ENCODE measurements at regions not wholly inside any gene's neighbourhood (a gene's known extent, or its start where the extent isn't known, plus 50 kb on each side); places are given as distances from the start of the nearest gene placed in this dataset.

DNA sequence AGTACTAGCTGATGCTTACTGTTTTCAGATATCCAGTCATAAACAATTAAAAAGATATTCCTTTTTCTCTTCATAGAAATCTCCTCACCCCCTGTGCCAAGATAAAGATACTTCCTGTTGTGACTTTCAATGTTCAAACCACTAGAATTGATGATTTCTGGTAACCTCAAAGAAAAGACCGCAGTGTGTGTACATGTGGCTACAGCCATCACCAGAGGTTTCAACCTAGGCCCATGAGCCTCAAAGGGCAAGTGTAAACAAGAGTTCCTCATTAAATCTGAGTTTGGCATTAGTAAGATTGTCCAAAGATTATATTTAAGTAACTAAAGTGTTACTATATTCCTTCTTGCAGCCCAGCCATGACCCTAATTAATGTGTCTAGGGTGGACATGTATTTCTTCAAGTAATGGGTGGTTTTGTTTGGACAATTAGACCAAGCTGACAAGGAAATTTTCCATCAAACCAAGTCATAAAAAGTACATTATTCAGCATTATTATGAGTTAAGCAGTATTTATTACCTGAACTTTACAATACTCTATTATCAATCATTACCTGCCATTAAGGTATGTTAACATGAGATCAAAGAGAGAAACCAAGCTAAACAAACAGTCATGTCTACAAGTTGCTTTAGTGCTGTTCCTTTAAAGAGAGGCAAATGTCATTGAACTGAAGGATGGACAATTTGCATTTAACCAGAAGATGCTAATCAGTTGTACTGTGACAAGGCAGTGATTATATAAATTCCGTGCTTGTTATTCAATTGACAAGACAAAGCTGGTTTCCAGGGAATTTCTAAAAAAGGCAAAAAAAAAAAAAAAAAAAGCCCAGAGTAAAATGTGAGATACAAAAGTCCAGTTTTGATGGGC lies 382.7 kb downstream of the LNPK start:
- CTCF ChIA-PET = interaction anchor here (0.7 kb wide), 1 partner anchor 521 kb away, joined by 3 read pairs; no protein-coding TSS in a partner anchor
- no peaks in the 10 kb centered on the region for H3K9me3 ChIP-seq
- 7% methylated on average over 2 of the region's 2 CpGs for WGBS (ENCODE audit: missing lambda C conversion rate)
- POLR2A ChIA-PET = no interaction called here
- FAIRE-seq (no peak), ATAC-seq (no peak), DNase-seq (ENCODE audit: low read depth in 1 of 2, low spot score in 1 of 2) (no peak)
- TF ChIP-seq, protein P1, sequence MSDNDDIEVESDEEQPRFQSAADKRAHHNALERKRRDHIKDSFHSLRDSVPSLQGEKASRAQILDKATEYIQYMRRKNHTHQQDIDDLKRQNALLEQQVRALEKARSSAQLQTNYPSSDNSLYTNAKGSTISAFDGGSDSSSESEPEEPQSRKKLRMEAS (IDR thresholded peaks at IDR 0.05) = no peak
- TF ChIP-seq TP53 (CRISPR knock-in tag; IDR thresholded peaks at IDR 0.05) = no peak
- TF ChIP-seq MAFK (IDR thresholded peaks at IDR 0.05; ENCODE audit: partially characterized antibody) = no peak
- no peak for TF ChIP-seq CBX2 (IDR thresholded peaks at IDR 0.05; ENCODE audit: borderline replicate concordance, low read depth)
- TF ChIP-seq NFE2L2 (conservative IDR thresholded peaks at IDR 0.05; ENCODE audit: low read length) = no peak
- TF ChIP-seq, protein P2, sequence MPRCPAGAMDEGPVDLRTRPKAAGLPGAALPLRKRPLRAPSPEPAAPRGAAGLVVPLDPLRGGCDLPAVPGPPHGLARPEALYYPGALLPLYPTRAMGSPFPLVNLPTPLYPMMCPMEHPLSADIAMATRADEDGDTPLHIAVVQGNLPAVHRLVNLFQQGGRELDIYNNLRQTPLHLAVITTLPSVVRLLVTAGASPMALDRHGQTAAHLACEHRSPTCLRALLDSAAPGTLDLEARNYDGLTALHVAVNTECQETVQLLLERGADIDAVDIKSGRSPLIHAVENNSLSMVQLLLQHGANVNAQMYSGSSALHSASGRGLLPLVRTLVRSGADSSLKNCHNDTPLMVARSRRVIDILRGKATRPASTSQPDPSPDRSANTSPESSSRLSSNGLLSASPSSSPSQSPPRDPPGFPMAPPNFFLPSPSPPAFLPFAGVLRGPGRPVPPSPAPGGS (IDR thresholded peaks at IDR 0.05) = no peak
- TF ChIP-seq HOXB5 (CRISPR knock-in tag; IDR thresholded peaks at IDR 0.05) = no peak
- TF ChIP-seq NR3C1 (IDR thresholded peaks at IDR 0.05) = no peak
- no peak for TF ChIP-seq GATA3 (IDR thresholded peaks at IDR 0.05; ENCODE audit: borderline replicate concordance)
- TF ChIP-seq, protein P3, sequence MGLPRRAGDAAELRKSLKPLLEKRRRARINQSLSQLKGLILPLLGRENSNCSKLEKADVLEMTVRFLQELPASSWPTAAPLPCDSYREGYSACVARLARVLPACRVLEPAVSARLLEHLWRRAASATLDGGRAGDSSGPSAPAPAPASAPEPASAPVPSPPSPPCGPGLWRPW (IDR thresholded peaks at IDR 0.05) = no peak
- no peak for TF ChIP-seq SREBF2 (IDR thresholded peaks at IDR 0.05)
- no peak for TF ChIP-seq JUN (IDR thresholded peaks at IDR 0.05)
- no peak for TF ChIP-seq ZC3H11A (IDR thresholded peaks at IDR 0.05)
- no peak for TF ChIP-seq SMC3 (IDR thresholded peaks at IDR 0.05)
- TF ChIP-seq ZSCAN20 (CRISPR knock-in tag; IDR thresholded peaks at IDR 0.05) = no peak
- no peak for TF ChIP-seq JUNB (IDR thresholded peaks at IDR 0.05)
- TF ChIP-seq, protein P4, sequence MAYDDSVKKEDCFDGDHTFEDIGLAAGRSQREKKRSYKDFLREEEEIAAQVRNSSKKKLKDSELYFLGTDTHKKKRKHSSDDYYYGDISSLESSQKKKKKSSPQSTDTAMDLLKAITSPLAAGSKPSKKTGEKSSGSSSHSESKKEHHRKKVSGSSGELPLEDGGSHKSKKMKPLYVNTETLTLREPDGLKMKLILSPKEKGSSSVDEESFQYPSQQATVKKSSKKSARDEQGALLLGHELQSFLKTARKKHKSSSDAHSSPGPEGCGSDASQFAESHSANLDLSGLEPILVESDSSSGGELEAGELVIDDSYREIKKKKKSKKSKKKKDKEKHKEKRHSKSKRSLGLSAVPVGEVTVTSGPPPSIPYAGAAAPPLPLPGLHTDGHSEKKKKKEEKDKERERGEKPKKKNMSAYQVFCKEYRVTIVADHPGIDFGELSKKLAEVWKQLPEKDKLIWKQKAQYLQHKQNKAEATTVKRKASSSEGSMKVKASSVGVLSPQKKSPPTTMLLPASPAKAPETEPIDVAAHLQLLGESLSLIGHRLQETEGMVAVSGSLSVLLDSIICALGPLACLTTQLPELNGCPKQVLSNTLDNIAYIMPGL (CRISPR knock-in tag; IDR thresholded peaks at IDR 0.05; ENCODE audit: borderline replicate concordance) = no peak
- H3K4me3 ChIP-seq = no peak overlapping the region
- no peak overlapping the region for H3K27ac ChIP-seq
- no peaks in the 10 kb centered on the region for H3K4me1 ChIP-seq
- no peak overlapping the region for H3K4me2 ChIP-seq

DNA sequence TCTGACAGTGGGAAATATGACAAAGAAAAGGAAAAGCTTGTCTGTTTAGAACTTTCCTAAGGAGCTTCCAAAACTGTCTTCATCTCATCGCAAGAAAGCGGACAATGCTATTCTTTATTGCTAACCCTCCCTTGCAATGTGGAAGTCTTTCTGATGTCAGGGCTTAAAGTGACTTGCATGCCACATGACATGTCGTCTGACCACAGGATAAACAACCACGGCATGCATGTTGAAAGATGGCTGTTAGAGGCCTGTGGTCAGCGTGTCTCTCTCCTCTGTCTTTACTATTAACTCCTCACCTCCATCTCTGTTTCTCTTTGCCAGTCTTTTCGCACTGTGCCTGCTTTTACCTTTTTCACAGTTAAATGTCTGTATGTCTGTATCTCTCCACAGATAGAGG lies 389.8 kb downstream of the LNPK start:
- ATAC-seq (no peak), FAIRE-seq (no peak), DNase-seq (ENCODE audit: low read depth in 1 of 2, low spot score in 1 of 2) (no peak)
- no peaks in the 10 kb centered on the region for H3K9me3 ChIP-seq
- no peak overlapping the region for H3K4me2 ChIP-seq
- TF ChIP-seq SREBF2 (IDR thresholded peaks at IDR 0.05) = no peak
- TF ChIP-seq, protein P5, sequence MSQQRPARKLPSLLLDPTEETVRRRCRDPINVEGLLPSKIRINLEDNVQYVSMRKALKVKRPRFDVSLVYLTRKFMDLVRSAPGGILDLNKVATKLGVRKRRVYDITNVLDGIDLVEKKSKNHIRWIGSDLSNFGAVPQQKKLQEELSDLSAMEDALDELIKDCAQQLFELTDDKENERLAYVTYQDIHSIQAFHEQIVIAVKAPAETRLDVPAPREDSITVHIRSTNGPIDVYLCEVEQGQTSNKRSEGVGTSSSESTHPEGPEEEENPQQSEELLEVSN (IDR thresholded peaks at IDR 0.05; ENCODE audit: borderline replicate concordance, low read depth) = no peak
- TF ChIP-seq HOXB13 (CRISPR knock-in tag; IDR thresholded peaks at IDR 0.05; ENCODE audit: low read depth) = no peak
- TF ChIP-seq NPAS2 (CRISPR knock-in tag; IDR thresholded peaks at IDR 0.05; ENCODE audit: borderline replicate concordance) = no peak
- TF ChIP-seq NR3C1 (IDR thresholded peaks at IDR 0.05) = no peak
- TF ChIP-seq, protein P4 (CRISPR knock-in tag; IDR thresholded peaks at IDR 0.05; ENCODE audit: borderline replicate concordance) = no peak
- no peak for TF ChIP-seq ZNF302 (CRISPR knock-in tag; IDR thresholded peaks at IDR 0.05)
- no peak for TF ChIP-seq EP300 (IDR thresholded peaks at IDR 0.05)
- TF ChIP-seq KDM1A (IDR thresholded peaks at IDR 0.05; ENCODE audit: low read depth) = no peak
- TF ChIP-seq ZC3H11A (IDR thresholded peaks at IDR 0.05) = no peak
- TF ChIP-seq MYC (IDR thresholded peaks at IDR 0.05; ENCODE audit: borderline replicate concordance, low read length) = no peak
- TF ChIP-seq JUN (IDR thresholded peaks at IDR 0.05) = no peak
- no peak for TF ChIP-seq GATA3 (IDR thresholded peaks at IDR 0.05; ENCODE audit: borderline replicate concordance)
- TF ChIP-seq, protein P6, sequence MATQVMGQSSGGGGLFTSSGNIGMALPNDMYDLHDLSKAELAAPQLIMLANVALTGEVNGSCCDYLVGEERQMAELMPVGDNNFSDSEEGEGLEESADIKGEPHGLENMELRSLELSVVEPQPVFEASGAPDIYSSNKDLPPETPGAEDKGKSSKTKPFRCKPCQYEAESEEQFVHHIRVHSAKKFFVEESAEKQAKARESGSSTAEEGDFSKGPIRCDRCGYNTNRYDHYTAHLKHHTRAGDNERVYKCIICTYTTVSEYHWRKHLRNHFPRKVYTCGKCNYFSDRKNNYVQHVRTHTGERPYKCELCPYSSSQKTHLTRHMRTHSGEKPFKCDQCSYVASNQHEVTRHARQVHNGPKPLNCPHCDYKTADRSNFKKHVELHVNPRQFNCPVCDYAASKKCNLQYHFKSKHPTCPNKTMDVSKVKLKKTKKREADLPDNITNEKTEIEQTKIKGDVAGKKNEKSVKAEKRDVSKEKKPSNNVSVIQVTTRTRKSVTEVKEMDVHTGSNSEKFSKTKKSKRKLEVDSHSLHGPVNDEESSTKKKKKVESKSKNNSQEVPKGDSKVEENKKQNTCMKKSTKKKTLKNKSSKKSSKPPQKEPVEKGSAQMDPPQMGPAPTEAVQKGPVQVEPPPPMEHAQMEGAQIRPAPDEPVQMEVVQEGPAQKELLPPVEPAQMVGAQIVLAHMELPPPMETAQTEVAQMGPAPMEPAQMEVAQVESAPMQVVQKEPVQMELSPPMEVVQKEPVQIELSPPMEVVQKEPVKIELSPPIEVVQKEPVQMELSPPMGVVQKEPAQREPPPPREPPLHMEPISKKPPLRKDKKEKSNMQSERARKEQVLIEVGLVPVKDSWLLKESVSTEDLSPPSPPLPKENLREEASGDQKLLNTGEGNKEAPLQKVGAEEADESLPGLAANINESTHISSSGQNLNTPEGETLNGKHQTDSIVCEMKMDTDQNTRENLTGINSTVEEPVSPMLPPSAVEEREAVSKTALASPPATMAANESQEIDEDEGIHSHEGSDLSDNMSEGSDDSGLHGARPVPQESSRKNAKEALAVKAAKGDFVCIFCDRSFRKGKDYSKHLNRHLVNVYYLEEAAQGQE (IDR thresholded peaks at IDR 0.05) = no peak
- ChIA-PET CTCF (interaction anchor here (1.4 kb wide), 1 partner anchor 9 kb away, joined by 3 read pairs; no protein-coding TSS in a partner anchor), POLR2A (no interaction called here)
- 47% methylated on average over 6 of the region's 6 CpGs for WGBS (ENCODE audit: missing lambda C conversion rate)
- no peak overlapping the region for H3K27ac ChIP-seq
- no peak overlapping the region for H3K4me3 ChIP-seq
- H3K4me1 ChIP-seq = no peaks in the 10 kb centered on the region
